Left lung (tissue), 4 donors: ENCODE measurements at regions not wholly inside any gene's neighbourhood (a gene's known extent, or its start where the extent isn't known, plus 50 kb on each side); places are given as distances from the start of the nearest gene placed in this dataset.

Experiments
- ATAC-seq: fragments of 200-7000 bp; cut with Tn5 transposase; one replicate; pipeline ENCODE4 v1.9.1; 2020; ENCODE audit warnings: moderate library complexity
- DNase-seq, 4 donors: peaks; one replicate each; pipeline ENCODE4 v3.0.0-alpha.2; 2013 to 2020
- H3K27ac ChIP-seq, 2 donors: fragments of 200-600 bp; sonication (generic) in 1 of 2; one replicate each; pipeline versions ENCODE4 v1.5.0 to v1.8.0; 2020 to 2021
- H3K27me3 ChIP-seq, 2 donors: fragments of 200-600 bp; sonication (generic) in 1 of 2; one replicate each; pipeline versions ENCODE4 v1.5.0 to v1.8.0; 2020 to 2021
- H3K36me3 ChIP-seq, 2 donors: fragments of 200-600 bp; sonication (generic) in 1 of 2; one replicate each; pipeline versions ENCODE4 v1.5.0 to v1.8.0; 2020 to 2021
- H3K4me1 ChIP-seq, 2 donors: fragments of 200-600 bp; one replicate each; pipeline ENCODE4 v1.8.0; 2021
- H3K4me3 ChIP-seq, 2 donors: fragments of 200-600 bp; sonication (generic) in 1 of 2; one replicate each; pipeline versions ENCODE4 v1.5.0 to v1.8.0; 2020 to 2021; ENCODE audit warnings: mild to moderate bottlenecking in 1 of 2
- H3K9me3 ChIP-seq, 2 donors: fragments of 200-600 bp; sonication (generic) in 1 of 2; one replicate each; pipeline versions ENCODE4 v1.5.0 to v1.8.0; 2020 to 2021
- CTCF ChIP-seq, 2 donors: fragments of 200-600 bp; sonication (generic) in 1 of 2; IDR thresholded peaks; one replicate each; pipeline versions ENCODE4 v1.5.0 to v1.8.0; 2021; ENCODE audit warnings: antibody characterized with exemption in 2 of 2
- intact Hi-C, 2 donors: fragments of 100-400 bp; cut with DNase I; formaldehyde crosslinking; loops; one replicate each; pipeline versions ENCODE4 v1.11.2 to v1.14.2; 2022
- donor health status: DM: no; HTN: yes; CAD: no.
- donor health status: DM: no; HTN: no; CAD: no.

GRCh38 chr1:18043871-18044270 lies 63.7 kb upstream of the IGSF21 start:
- no peak for TF ChIP-seq CTCF (IDR thresholded peaks at IDR 0.05)
- Histone ChIP-seq H3K27ac (no peak overlapping the region), H3K36me3 (no peaks in the 10 kb centered on the region), H3K4me3 (no peak overlapping the region), H3K27me3 (peaks cover 0 to 34% of the 10 kb centered on the region in 2 donors), H3K9me3 (no peaks in the 10 kb centered on the region), H3K4me1 (no peaks in the 10 kb centered on the region)
- ATAC-seq, result no peak
- DNase-seq, result no peak
- intact Hi-C loops, result no loop called here

GRCh38 chr1:18045203-18045602 lies 62.4 kb upstream of the IGSF21 start:
- Histone ChIP-seq H3K27me3 (peaks cover 0 to 31% of the 10 kb centered on the region in 2 donors), H3K4me3 (no peak overlapping the region), H3K4me1 (no peaks in the 10 kb centered on the region), H3K9me3 (no peaks in the 10 kb centered on the region), H3K36me3 (no peaks in the 10 kb centered on the region), H3K27ac (no peak overlapping the region)
- ATAC-seq, result no peak
- DNase-seq, result no peak
- no peak for TF ChIP-seq CTCF (IDR thresholded peaks at IDR 0.05)
- intact Hi-C loops, result no loop called here

GRCh38 chr1:18045621-18046020 lies 62.0 kb upstream of the IGSF21 start:
- Histone ChIP-seq H3K4me3 (no peak overlapping the region), H3K4me1 (no peaks in the 10 kb centered on the region), H3K27me3 (peaks cover 0 to 32% of the 10 kb centered on the region in 2 donors), H3K9me3 (no peaks in the 10 kb centered on the region), H3K36me3 (no peaks in the 10 kb centered on the region), H3K27ac (no peak overlapping the region)
- no peak for TF ChIP-seq CTCF (IDR thresholded peaks at IDR 0.05)
- DNase-seq, result no peak
- intact Hi-C loops, result no loop called here
- no peak for ATAC-seq

- no peak overlapping the region for H3K27ac ChIP-seq
- H3K27me3 ChIP-seq, result peaks cover 0 to 38% of the 10 kb centered on the region in 2 donors
- H3K4me3 ChIP-seq, result no peak overlapping the region
- ATAC-seq (no peak), DNase-seq (no peak)
- no peaks in the 10 kb centered on the region for H3K9me3 ChIP-seq
- no peaks in the 10 kb centered on the region for H3K4me1 ChIP-seq
- TF ChIP-seq CTCF (IDR thresholded peaks at IDR 0.05), result no peak
- no peaks in the 10 kb centered on the region for H3K36me3 ChIP-seq
- intact Hi-C loops, result no loop called here
These were observed 60.5 kb upstream of the IGSF21 start for GRCh38 chr1:18047122-18047521.

- intact Hi-C loops, result no loop called here
- TF ChIP-seq CTCF (IDR thresholded peaks at IDR 0.05), result no peak
These were observed 58.4 kb upstream of the IGSF21 start for GRCh38 chr1:18049228-18049627.

More at GRCh38 chr1:18049228-18049627, 58.4 kb upstream of the IGSF21 start:
- Histone ChIP-seq H3K9me3 (no peaks in the 10 kb centered on the region), H3K4me1 (no peaks in the 10 kb centered on the region), H3K36me3 (no peaks in the 10 kb centered on the region), H3K27me3 (peaks cover 0 to 40% of the 10 kb centered on the region in 2 donors), H3K27ac (no peak overlapping the region), H3K4me3 (no peak overlapping the region)
- ATAC-seq (no peak), DNase-seq (no peak)
